ENCODE measurements at regions not wholly inside any gene's neighbourhood (a gene's known extent, or its start where the extent isn't known, plus 50 kb on each side); places are given as distances from the start of the nearest gene placed in this dataset.

DNA sequence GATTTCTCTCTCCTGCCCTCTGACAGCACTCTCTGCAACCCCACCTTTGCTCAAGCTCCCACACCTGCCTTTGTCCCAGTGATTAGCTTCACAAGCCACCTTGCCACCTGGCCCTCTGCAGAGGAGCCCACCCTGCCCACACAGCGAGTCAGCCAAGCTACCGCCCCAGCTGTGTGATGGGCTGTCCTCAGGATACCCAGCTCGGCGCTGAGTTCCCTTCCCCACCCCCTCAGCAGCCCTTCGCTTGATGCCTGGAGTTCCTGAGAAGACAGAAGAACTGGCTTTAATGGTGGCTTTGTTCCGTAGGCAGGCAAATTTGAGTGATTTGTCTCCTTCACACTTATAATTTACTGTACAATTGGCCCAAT, 266.4 kb downstream of the CBLN1 start:
- Mint-ChIP-seq H3K27me3 (peaks cover 0 to 24% (median 12%) of the 10 kb centered on the region in 5 donors), H3K4me1 (no peaks in the 10 kb centered on the region), H3K27ac (no peak overlapping the region), H3K9me3 (peaks cover 0 to 12% (median 2%) of the 10 kb centered on the region in 9 donors), H3K36me3 (no peaks in the 10 kb centered on the region), H3K4me3 (no peak overlapping the region)
- POLR2A ChIA-PET, result no interaction called here
- DNase-seq (no peak), ATAC-seq (no peak)

DNA sequence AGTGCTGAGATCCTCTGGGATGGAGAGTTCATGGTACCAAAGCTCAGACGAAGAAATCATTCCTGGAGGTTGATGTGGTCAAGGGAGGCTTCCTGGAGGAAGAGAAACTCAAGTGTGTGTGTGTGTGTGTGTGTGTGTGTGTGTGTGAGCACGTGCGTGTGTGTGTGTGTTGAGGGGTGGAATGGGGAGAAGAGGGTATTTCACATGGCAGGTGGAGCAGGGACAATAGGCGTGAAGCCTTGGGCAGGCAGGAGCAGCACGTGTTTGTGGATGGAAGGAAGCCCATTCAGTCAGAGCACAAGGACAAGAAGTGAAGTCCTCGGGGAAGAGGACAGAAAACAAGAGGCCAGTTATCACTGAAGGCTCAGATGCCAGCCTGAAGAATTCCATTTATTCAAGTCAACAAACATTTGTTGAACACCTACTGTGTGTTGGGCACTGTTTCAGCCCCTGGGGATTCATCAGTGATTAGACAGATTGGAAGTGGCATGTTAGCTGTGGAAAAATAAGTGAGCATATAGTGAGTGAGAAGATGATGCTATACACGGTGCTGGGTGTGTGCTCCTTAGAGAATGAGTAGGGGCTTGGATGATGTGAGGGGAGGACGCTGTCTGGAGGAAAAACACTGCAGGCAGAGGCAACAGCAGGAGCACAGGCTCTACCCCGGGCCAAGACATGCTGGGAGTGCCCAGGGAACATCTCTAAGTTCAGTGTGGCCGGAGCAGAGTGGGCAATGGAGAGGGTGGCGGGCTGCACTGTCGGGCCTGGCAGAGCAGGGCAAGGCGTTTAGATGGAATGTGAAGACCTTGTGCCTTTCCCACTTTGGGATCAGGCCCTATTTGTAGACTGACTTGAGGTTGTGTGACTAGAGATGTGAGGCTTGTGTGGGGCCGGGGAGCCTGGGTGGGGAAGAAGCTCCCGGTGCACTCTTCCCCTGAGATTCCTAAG, 267.1 kb downstream of the CBLN1 start:
- H3K4me1 Mint-ChIP-seq, result no peaks in the 10 kb centered on the region
- H3K9me3 Mint-ChIP-seq, result peaks cover 0 to 12% (median 2%) of the 10 kb centered on the region in 9 donors
- H3K4me3 Mint-ChIP-seq, result no peak overlapping the region
- ATAC-seq (no peak), DNase-seq (no peak)
- POLR2A ChIA-PET, result no interaction called here
- H3K27ac Mint-ChIP-seq, result peak overlapping the region in 1 of 10 donors; percentile 44
- H3K27me3 Mint-ChIP-seq, result peaks cover 0 to 18% (median 5%) of the 10 kb centered on the region in 5 donors
- H3K36me3 Mint-ChIP-seq, result no peaks in the 10 kb centered on the region

GRCh38 chr16:49013727-49014080, 267.9 kb downstream of the CBLN1 start:
- H3K27ac Mint-ChIP-seq, result no peak overlapping the region
- H3K36me3 Mint-ChIP-seq, result no peaks in the 10 kb centered on the region
- no peak for ATAC-seq
- no peak overlapping the region for H3K4me3 Mint-ChIP-seq
- no peaks in the 10 kb centered on the region for H3K4me1 Mint-ChIP-seq
- no peak for DNase-seq
- H3K9me3 Mint-ChIP-seq, result peaks cover 0 to 12% (median 4%) of the 10 kb centered on the region in 9 donors
- POLR2A ChIA-PET, result no interaction called here
- peaks cover 0 to 16% (median 2%) of the 10 kb centered on the region in 5 donors for H3K27me3 Mint-ChIP-seq

DNA sequence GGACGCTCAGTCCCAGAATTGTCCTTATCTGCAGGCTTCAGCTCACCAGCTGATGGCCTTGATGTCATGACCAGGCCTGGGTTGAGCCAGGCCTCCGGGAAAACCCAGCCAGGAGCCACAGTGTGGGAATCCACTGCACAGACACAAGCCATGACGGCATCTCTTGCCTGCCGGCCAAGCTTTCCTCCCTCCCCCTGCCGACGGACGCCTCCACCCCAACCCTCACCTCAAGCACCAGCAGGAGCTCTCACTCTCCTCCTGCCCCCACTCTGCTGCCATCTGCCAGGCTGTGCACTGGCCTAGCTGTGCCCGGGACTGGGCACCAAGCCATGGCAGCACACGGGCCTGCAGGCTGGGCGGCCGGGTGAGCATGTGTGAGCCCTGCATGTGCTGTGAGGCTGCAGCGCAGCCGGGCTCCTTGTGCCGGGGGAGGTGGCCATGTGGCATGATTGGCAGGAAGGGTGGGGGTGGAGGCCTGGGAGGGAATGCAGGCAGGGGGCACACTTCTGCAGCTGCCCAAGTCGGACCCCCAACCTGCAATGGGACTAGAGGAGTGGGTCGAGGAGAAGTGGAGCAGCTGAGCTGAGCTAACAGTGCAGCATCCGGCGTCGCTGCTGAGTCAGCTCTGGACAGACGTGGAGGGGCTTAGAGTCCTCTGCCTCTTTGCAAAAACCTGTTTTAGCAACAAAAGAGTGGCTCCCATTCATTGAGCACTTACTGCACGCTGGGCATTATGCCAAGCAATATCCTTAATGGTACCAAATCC, 268.5 kb downstream of the CBLN1 start:
- POLR2A ChIA-PET, result no interaction called here
- ATAC-seq, result no peak
- Mint-ChIP-seq H3K27me3 (peaks cover 0 to 17% (median 2%) of the 10 kb centered on the region in 5 donors), H3K36me3 (no peaks in the 10 kb centered on the region), H3K9me3 (peaks cover 0 to 12% (median 4%) of the 10 kb centered on the region in 9 donors), H3K27ac (no peak overlapping the region), H3K4me1 (no peaks in the 10 kb centered on the region), H3K4me3 (no peak overlapping the region)
- DNase-seq, result no peak

- Mint-ChIP-seq H3K27ac (no peak overlapping the region), H3K36me3 (no peaks in the 10 kb centered on the region), H3K27me3 (peaks cover 0 to 17% (median 2%) of the 10 kb centered on the region in 5 donors), H3K9me3 (peaks cover 0 to 16% (median 4%) of the 10 kb centered on the region in 9 donors), H3K4me1 (no peaks in the 10 kb centered on the region), H3K4me3 (no peak overlapping the region)
- POLR2A ChIA-PET, result no interaction called here
- ATAC-seq, result no peak
- no peak for DNase-seq
Measured at GRCh38 chr16:49011901-49012300, 269.7 kb downstream of the CBLN1 start.

DNA sequence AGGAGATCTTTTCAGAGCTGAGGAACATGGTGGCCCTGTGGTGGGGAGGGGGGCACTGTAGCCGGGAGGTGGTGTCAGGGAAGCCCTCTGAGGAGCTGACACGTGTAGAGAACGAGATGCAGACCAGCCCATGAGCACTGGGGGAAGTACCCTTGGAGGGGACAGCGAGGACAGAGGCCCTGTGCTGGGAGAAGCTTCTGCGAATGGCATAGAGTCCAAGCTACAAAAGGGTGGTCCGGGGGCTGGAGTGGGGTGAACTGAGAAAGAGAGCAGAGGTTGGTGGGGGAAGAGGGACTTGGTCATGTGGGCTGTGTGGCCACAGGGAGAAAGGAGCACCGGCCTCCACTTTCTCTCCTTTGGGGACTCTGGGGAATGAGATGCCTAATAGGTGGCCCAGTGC, 270.8 kb downstream of the CBLN1 start:
- Mint-ChIP-seq H3K9me3 (peaks cover 0 to 27% (median 7%) of the 10 kb centered on the region in 9 donors), H3K4me1 (no peaks in the 10 kb centered on the region), H3K4me3 (no peak overlapping the region), H3K27me3 (peaks cover 0 to 17% (median 6%) of the 10 kb centered on the region in 5 donors), H3K36me3 (no peaks in the 10 kb centered on the region), H3K27ac (no peak overlapping the region)
- DNase-seq (no peak), ATAC-seq (no peak)
- POLR2A ChIA-PET, result no interaction called here

- Mint-ChIP-seq H3K27me3 (peaks cover 0 to 17% (median 7%) of the 10 kb centered on the region in 5 donors), H3K4me1 (no peaks in the 10 kb centered on the region), H3K36me3 (no peaks in the 10 kb centered on the region), H3K4me3 (no peak overlapping the region), H3K27ac (no peak overlapping the region), H3K9me3 (peaks cover 0 to 30% (median 7%) of the 10 kb centered on the region in 9 donors)
- no peak for DNase-seq
- no peak for ATAC-seq
- POLR2A ChIA-PET, result no interaction called here
Measured at GRCh38 chr16:49010396-49010795, 271.2 kb downstream of the CBLN1 start.

DNA sequence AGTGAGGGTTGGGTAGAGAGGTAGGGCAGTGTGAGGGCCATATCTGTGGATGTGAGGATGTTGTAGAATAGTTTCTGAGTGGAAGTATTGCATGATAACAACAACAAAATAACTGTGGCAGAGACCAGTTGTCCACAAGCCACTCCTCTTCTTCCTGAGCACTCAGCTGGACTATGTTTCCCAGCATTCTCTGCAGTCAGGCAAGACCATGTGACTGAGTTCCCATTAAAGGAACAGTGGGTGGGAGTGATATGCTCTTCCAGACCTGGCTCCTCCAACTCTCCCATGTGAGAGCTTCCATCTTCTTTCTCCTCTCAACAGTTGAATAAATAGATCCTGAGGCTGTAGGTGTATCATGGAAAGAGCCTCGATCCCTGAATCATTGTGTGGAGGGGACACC, 272.4 kb downstream of the CBLN1 start:
- no peak overlapping the region for H3K27ac Mint-ChIP-seq
- ATAC-seq (no peak), DNase-seq (no peak)
- peaks cover 0 to 22% (median 8%) of the 10 kb centered on the region in 9 donors for H3K9me3 Mint-ChIP-seq
- peaks cover 0 to 14% (median 2%) of the 10 kb centered on the region in 5 donors for H3K27me3 Mint-ChIP-seq
- no peaks in the 10 kb centered on the region for H3K4me1 Mint-ChIP-seq
- H3K4me3 Mint-ChIP-seq, result no peak overlapping the region
- no peaks in the 10 kb centered on the region for H3K36me3 Mint-ChIP-seq
- POLR2A ChIA-PET, result no interaction called here

DNA sequence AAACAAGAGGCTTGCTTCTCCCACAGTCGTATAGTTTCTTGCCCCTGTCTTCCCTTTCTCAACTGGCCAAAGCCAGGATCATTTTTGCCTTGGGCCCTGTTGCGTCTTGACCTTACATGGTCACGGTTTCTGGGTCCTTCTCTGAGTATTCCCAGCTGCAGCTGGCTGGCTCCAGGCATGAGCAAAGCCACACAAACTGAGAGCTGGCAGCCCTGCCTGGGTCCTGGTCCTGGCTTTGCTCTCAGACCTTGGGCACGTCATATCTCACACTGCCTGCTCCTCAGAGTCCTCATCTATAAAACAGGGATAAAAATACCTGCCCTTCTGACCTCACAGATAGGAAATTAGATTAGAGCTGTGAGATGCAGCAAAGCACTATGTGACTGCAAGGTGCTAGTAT, 277.6 kb downstream of the CBLN1 start:
- Mint-ChIP-seq H3K36me3 (no peaks in the 10 kb centered on the region), H3K4me1 (no peaks in the 10 kb centered on the region), H3K9me3 (peaks cover 0 to 18% (median 7%) of the 10 kb centered on the region in 9 donors), H3K27ac (no peak overlapping the region), H3K4me3 (no peak overlapping the region), H3K27me3 (peaks cover 0 to 16% (median 10%) of the 10 kb centered on the region in 5 donors)
- POLR2A ChIA-PET, result no interaction called here
- DNase-seq (no peak), ATAC-seq (no peak)

DNA sequence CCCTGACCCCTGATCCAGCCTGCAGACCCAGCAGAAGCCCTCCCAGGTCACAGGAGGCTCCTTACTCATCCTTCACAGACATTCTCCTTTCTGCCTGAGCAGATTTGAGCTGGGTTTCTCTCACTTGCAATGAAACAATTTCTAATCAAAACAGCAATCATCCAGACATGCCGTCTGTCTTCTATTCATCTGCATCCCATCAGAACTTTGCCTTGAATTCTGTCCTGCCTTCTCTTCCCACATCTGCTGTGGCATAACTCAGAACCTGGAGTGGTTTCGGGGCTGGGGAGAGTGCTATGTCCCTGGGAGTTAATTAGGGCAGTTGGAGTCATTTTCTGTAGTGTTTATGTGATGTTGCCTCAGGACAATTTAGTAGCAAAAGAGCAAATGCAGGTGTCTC, 278.6 kb downstream of the CBLN1 start:
- Mint-ChIP-seq H3K27ac (no peak overlapping the region), H3K9me3 (peaks cover 0 to 18% (median 7%) of the 10 kb centered on the region in 9 donors), H3K4me1 (no peaks in the 10 kb centered on the region), H3K36me3 (peaks cover 0 to under 1% (median 0%) of the 10 kb centered on the region in 3 donors), H3K4me3 (no peak overlapping the region), H3K27me3 (peaks cover 0 to 16% (median 11%) of the 10 kb centered on the region in 5 donors)
- DNase-seq (no peak), ATAC-seq (no peak)
- POLR2A ChIA-PET, result no interaction called here

DNA sequence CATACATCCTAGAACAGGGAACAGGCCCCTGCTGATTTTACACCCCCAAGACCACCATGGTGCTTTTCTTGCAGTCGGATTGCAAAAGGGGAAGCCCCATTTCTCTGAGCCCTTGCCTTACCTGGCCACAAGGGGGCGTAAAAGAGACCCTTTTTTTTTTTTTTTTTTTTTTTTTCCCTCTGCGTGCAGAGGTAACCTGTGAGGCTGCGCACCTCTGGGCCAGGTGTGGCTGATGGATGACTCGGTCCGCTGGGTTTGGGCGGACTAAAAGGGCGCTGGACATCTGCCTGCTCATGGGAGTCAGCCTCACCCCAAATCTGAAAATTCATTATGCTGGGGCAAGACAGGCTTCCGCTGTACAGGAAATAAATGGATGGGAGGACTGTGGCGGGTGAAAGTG, 281.0 kb downstream of the CBLN1 start:
- Mint-ChIP-seq H3K4me1 (no peaks in the 10 kb centered on the region), H3K36me3 (peaks cover 0 to 4% (median 2%) of the 10 kb centered on the region in 3 donors), H3K9me3 (peaks cover 0 to 16% (median under 1%) of the 10 kb centered on the region in 9 donors), H3K4me3 (no peak overlapping the region), H3K27me3 (peaks cover 0 to 28% (median 8%) of the 10 kb centered on the region in 5 donors), H3K27ac (no peak overlapping the region)
- POLR2A ChIA-PET, result no interaction called here
- ATAC-seq (no peak), DNase-seq (no peak)

DNA sequence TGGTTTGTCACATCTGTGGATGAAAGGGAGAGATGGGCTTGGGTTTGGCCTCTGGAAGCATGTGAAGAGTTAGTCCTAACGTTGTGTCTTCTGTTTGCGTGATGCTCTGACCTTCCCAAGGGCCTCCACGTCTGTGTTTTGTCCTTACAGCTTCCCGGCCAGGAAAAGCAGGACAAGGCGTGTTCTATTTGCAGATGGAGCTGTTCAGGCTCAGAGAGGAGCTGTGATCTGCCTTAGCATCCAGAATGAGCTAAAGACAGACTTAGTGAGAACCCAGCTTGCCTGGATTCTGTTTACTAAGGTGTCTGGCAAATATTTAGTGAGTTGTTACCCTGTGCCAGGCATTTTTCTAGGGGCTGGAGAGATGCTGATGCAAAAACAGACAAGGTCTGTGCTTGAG, 282.1 kb downstream of the CBLN1 start:
- no peak overlapping the region for H3K4me3 Mint-ChIP-seq
- no peak overlapping the region for H3K27ac Mint-ChIP-seq
- peaks cover 0 to 5% (median 2%) of the 10 kb centered on the region in 3 donors for H3K36me3 Mint-ChIP-seq
- POLR2A ChIA-PET, result no interaction called here
- peaks cover 0 to 13% (median 0%) of the 10 kb centered on the region in 9 donors for H3K9me3 Mint-ChIP-seq
- ATAC-seq (no peak), DNase-seq (no peak)
- H3K4me1 Mint-ChIP-seq, result no peaks in the 10 kb centered on the region
- peaks cover 0 to 32% (median 4%) of the 10 kb centered on the region in 5 donors for H3K27me3 Mint-ChIP-seq

- POLR2A ChIA-PET, result no interaction called here
- H3K27me3 Mint-ChIP-seq, result peaks cover 0 to 32% (median 4%) of the 10 kb centered on the region in 5 donors
- H3K9me3 Mint-ChIP-seq, result peaks cover 0 to 13% (median 0%) of the 10 kb centered on the region in 9 donors
- no peak overlapping the region for H3K4me3 Mint-ChIP-seq
- DNase-seq (no peak), ATAC-seq (no peak)
- H3K36me3 Mint-ChIP-seq, result peaks cover 0 to 5% (median 2%) of the 10 kb centered on the region in 3 donors
- H3K4me1 Mint-ChIP-seq, result no peaks in the 10 kb centered on the region
- H3K27ac Mint-ChIP-seq, result no peak overlapping the region
Measured at GRCh38 chr16:48999044-48999443, 282.6 kb downstream of the CBLN1 start.

All from naive thymus-derived CD8-positive, alpha-beta T cell (primary cell).